Left hindlimb (tissue), 1 donor: ENCODE measurements at regions not wholly inside any gene's neighbourhood (a gene's known extent, or its start where the extent isn't known, plus 50 kb on each side); places are given as distances from the start of the nearest gene placed in this dataset.

Experiments
- DNase-seq: peaks from one replicate; pipeline ENCODE4 v3.0.0-alpha.2; 2018

GRCh38 chr20:24097506-24098245, 109.1 kb upstream of the GGTLC1 start:
- no peak for DNase-seq

- DNase-seq, result no peak
Observed at GRCh38 chr20:24096864-24097450, 108.4 kb upstream of the GGTLC1 start.

- DNase-seq, result no peak
Observed at GRCh38 chr20:24096264-24096663, 107.7 kb upstream of the GGTLC1 start.

- no peak for DNase-seq
Observed at GRCh38 chr20:24095756-24096155, 107.2 kb upstream of the GGTLC1 start.

GRCh38 chr20:24095303-24095702, 106.7 kb upstream of the GGTLC1 start:
- no peak for DNase-seq

GRCh38 chr20:24089576-24089975, 101.0 kb upstream of the GGTLC1 start:
- DNase-seq, result no peak

- DNase-seq, result no peak
Observed at GRCh38 chr20:24086121-24086520, 97.5 kb upstream of the GGTLC1 start.

- no peak for DNase-seq
Observed at GRCh38 chr20:24084281-24084680, 95.7 kb upstream of the GGTLC1 start.

- DNase-seq, result no peak
Observed at GRCh38 chr20:24081077-24081476, 92.5 kb upstream of the GGTLC1 start.

- no peak for DNase-seq
Observed at GRCh38 chr20:24079661-24080412, 91.3 kb upstream of the GGTLC1 start.

- no peak for DNase-seq
Observed at GRCh38 chr20:24077145-24077544, 88.6 kb upstream of the GGTLC1 start.

- DNase-seq, result no peak
Observed at GRCh38 chr20:24070679-24071078, 82.1 kb upstream of the GGTLC1 start.

- DNase-seq, result no peak
Observed at GRCh38 chr20:24066076-24066700, 77.6 kb upstream of the GGTLC1 start.

- no peak for DNase-seq
Observed at GRCh38 chr20:24064915-24065314, 76.3 kb upstream of the GGTLC1 start.

GRCh38 chr20:24064092-24064491, 75.5 kb upstream of the GGTLC1 start:
- DNase-seq, result no peak

GRCh38 chr20:24063100-24063499, 74.5 kb upstream of the GGTLC1 start:
- no peak for DNase-seq

GRCh38 chr20:24060851-24061590, 72.4 kb upstream of the GGTLC1 start:
- DNase-seq, result no peak

- no peak for DNase-seq
Observed at GRCh38 chr20:24059174-24059573, 70.6 kb upstream of the GGTLC1 start.

GRCh38 chr20:24056491-24056890, 67.9 kb upstream of the GGTLC1 start:
- DNase-seq, result no peak

- no peak for DNase-seq
Observed at GRCh38 chr20:24052599-24053275, 64.2 kb upstream of the GGTLC1 start.

- DNase-seq, result no peak
Observed at GRCh38 chr20:24051160-24051559, 62.6 kb upstream of the GGTLC1 start.

GRCh38 chr20:24050119-24050518, 61.5 kb upstream of the GGTLC1 start:
- DNase-seq, result no peak
